IMR-90 (cell line): ENCODE measurements at regions not wholly inside any gene's neighbourhood (a gene's known extent, or its start where the extent isn't known, plus 50 kb on each side); places are given as distances from the start of the nearest gene placed in this dataset.

Source experiments
- ATAC-seq: fragments of 200-7000 bp; cut with Tn5 transposase; 2 replicates; pipeline ENCODE4 v1.9.1; 2020; ENCODE audit warnings: low read depth, mild to moderate bottlenecking, moderate library complexity
- BruUV-seq: library from RNA; stranded (reverse); fragments of 400-500 nt; replicated peaks from 2 replicates; lab custom pipeline; 2021; lab: Mats Ljungman, UMichigan
- CTCF ChIA-PET: fragments of 300-600 bp; formaldehyde crosslinking; extraction: SDS; loops from one replicate; lab custom pipeline; 2021; ENCODE audit warnings: antibody characterized with exemption; lab: Yijun Ruan, JAX
- POLR2A ChIA-PET: fragments of 300-600 bp; sonication (Branson Sonifier 250); formaldehyde crosslinking; loops from one replicate; lab custom pipeline; 2022; ENCODE audit warnings: antibody characterized with exemption; ENCODE audit not compliant: unreplicated experiment; lab: Charles Lee
- DNase-seq: peaks from one replicate; pipeline ENCODE4 v3.0.0; 2013
- H2AFZ ChIP-seq: replicated peaks from 2 replicates; pipeline ENCODE3; 2013; ENCODE audit warnings: low read length, mild to moderate bottlenecking; ENCODE audit not compliant: poor library complexity
- H2AK5ac ChIP-seq: 2 replicates; pipeline ENCODE4 v1.6.1; 2013; ENCODE audit warnings: low read depth, low read length, inconsistent platforms
- H2AK9ac ChIP-seq: replicated peaks from 2 replicates; pipeline ENCODE3; 2013; ENCODE audit warnings: mild to moderate bottlenecking, low read depth, low read length, moderate library complexity; ENCODE audit not compliant: poor library complexity
- H2BK120ac ChIP-seq: 2 replicates; pipeline ENCODE4 v1.6.1; 2013; ENCODE audit warnings: low read depth, low read length, inconsistent platforms
- H2BK15ac ChIP-seq: 3 replicates; pipeline ENCODE4 v1.6.1; 2013; ENCODE audit warnings: low read depth, low read length, inconsistent platforms
- H2BK20ac ChIP-seq: 2 replicates; pipeline ENCODE4 v1.6.1; 2013; ENCODE audit warnings: low read depth, mild to moderate bottlenecking, inconsistent platforms, low read length, moderate library complexity
- H2BK5ac ChIP-seq: 2 replicates; pipeline ENCODE4 v1.6.1; 2013; ENCODE audit warnings: mild to moderate bottlenecking, low read depth, low read length, inconsistent platforms; ENCODE audit not compliant: poor library complexity, severe bottlenecking
- H3K14ac ChIP-seq: replicated peaks from 2 replicates; pipeline ENCODE4 v1.6.1; 2013; ENCODE audit warnings: low read depth, low read length, inconsistent platforms
- H3K18ac ChIP-seq: 2 replicates; pipeline ENCODE4 v1.6.1; 2013; ENCODE audit warnings: low read depth, low read length, control low read depth
- H3K23ac ChIP-seq: 2 replicates; pipeline ENCODE4 v1.6.1; 2013; ENCODE audit warnings: low read depth, low read length, inconsistent platforms
- H3K27ac ChIP-seq: 2 replicates; pipeline ENCODE4 v1.5.1; 2013; ENCODE audit warnings: mild to moderate bottlenecking, control low read depth, low read length; ENCODE audit not compliant: insufficient read depth
- H3K27me3 ChIP-seq: 2 replicates; pipeline ENCODE4 v1.6.1; 2013; ENCODE audit warnings: low read length; ENCODE audit not compliant: control insufficient read depth, insufficient read depth
- H3K36me3 ChIP-seq: 2 replicates; pipeline ENCODE4 v1.6.1; 2013; ENCODE audit warnings: low read length, mixed read lengths; ENCODE audit not compliant: control insufficient read depth, insufficient read depth
- H3K4ac ChIP-seq: 2 replicates; pipeline ENCODE4 v1.6.1; 2013; ENCODE audit warnings: low read depth, low read length, inconsistent platforms
- H3K4me1 ChIP-seq: 2 replicates; pipeline ENCODE4 v1.6.1; 2013; ENCODE audit warnings: low read length, mixed read lengths; ENCODE audit not compliant: control insufficient read depth, insufficient read depth
- H3K4me2 ChIP-seq: 2 replicates; pipeline ENCODE4 v1.6.1; 2013; ENCODE audit warnings: low read depth, mild to moderate bottlenecking, control low read depth, low read length, moderate library complexity
- H3K4me3 ChIP-seq: 2 replicates; pipeline ENCODE4 v1.5.1; 2013; ENCODE audit warnings: low read depth, mild to moderate bottlenecking, control low read depth, low read length, moderate library complexity; ENCODE audit not compliant: insufficient read depth
- H3K56ac ChIP-seq: 2 replicates; pipeline ENCODE4 v1.6.1; 2013; ENCODE audit warnings: low read length, inconsistent platforms; ENCODE audit not compliant: insufficient read depth; ENCODE audit errors: extremely low read depth
- H3K79me1 ChIP-seq, 2 experiments: 2 replicates each; pipeline ENCODE4 v1.6.1; 2013; ENCODE audit warnings: low read length in 2 of 2, inconsistent platforms in 1 of 2, low read depth in 1 of 2
- H3K9ac ChIP-seq: 2 replicates; pipeline ENCODE4 v1.6.1; 2013; ENCODE audit warnings: low read depth, low read length, control low read depth
- H3K9me1 ChIP-seq: 2 replicates; pipeline ENCODE4 v1.6.1; 2013; ENCODE audit warnings: low read length, inconsistent platforms; ENCODE audit not compliant: insufficient read depth
- H3K9me3 ChIP-seq: 2 replicates; pipeline ENCODE4 v1.6.1; 2013; ENCODE audit warnings: low read length; ENCODE audit not compliant: control insufficient read depth, insufficient read depth
- H4K20me1 ChIP-seq: 2 replicates; pipeline ENCODE4 v1.6.1; 2013; ENCODE audit warnings: low read length, inconsistent platforms; ENCODE audit not compliant: insufficient read depth
- H4K5ac ChIP-seq: 2 replicates; pipeline ENCODE4 v1.6.1; 2013; ENCODE audit warnings: mild to moderate bottlenecking, low read depth, low read length, control low read depth
- H4K8ac ChIP-seq, 2 experiments: 2 replicates each; pipeline ENCODE4 v1.6.1; 2013; ENCODE audit warnings: low read depth in 2 of 2, low read length in 2 of 2, control low read depth in 1 of 2, inconsistent platforms in 1 of 2
- H4K91ac ChIP-seq: 2 replicates; pipeline ENCODE4 v1.6.1; 2013; ENCODE audit warnings: low read depth, low read length, inconsistent platforms; ENCODE audit not compliant: insufficient read depth
- BHLHE40 ChIP-seq: fragments of 150-350 bp; IDR thresholded peaks from 2 replicates; pipeline ENCODE4 v1.6.1; 2016; ENCODE audit warnings: mild to moderate bottlenecking, low read depth, low read length
- CEBPB ChIP-seq: IDR thresholded peaks from 2 replicates; pipeline ENCODE4 v1.6.1; 2012; ENCODE audit warnings: low read depth, low read length, improper control_type of control experiment
- CHD1 ChIP-seq: IDR thresholded peaks from 2 replicates; pipeline ENCODE4 v1.6.1; 2012; ENCODE audit warnings: low read depth, low read length, improper control_type of control experiment
- CTCF ChIP-seq: conservative IDR thresholded peaks from 2 replicates; pipeline ENCODE4 v1.5.1; 2012; ENCODE audit warnings: mild to moderate bottlenecking, low read depth, low read length, improper control_type of control experiment
- ELK1 ChIP-seq: fragments of 150-350 bp; IDR thresholded peaks from 2 replicates; pipeline ENCODE4 v1.6.1; 2016; ENCODE audit warnings: low read depth, mild to moderate bottlenecking, low read length, moderate library complexity, borderline replicate concordance
- FOS ChIP-seq: fragments of 150-350 bp; IDR thresholded peaks from 2 replicates; pipeline ENCODE4 v1.6.1; 2016; ENCODE audit warnings: low read depth, low read length
- MAFK ChIP-seq: IDR thresholded peaks from 2 replicates; pipeline ENCODE4 v1.6.1; 2012; ENCODE audit warnings: low read depth, low read length, improper control_type of control experiment
- MAZ ChIP-seq: IDR thresholded peaks from 2 replicates; pipeline ENCODE4 v1.6.1; 2012; ENCODE audit warnings: low read depth, mild to moderate bottlenecking, low read length, improper control_type of control experiment, moderate library complexity, borderline replicate concordance
- MXI1 ChIP-seq: IDR thresholded peaks from 2 replicates; pipeline ENCODE4 v1.6.1; 2012; ENCODE audit warnings: low read depth, mild to moderate bottlenecking, low read length, moderate library complexity, borderline replicate concordance
- NFE2L2 ChIP-seq: fragments of 150-350 bp; IDR thresholded peaks from 2 replicates; pipeline ENCODE4 v1.6.1; 2016; ENCODE audit warnings: low read depth, mild to moderate bottlenecking, low read length
- POLR2A ChIP-seq: IDR thresholded peaks from 2 replicates; pipeline ENCODE4 v1.6.1; 2012; ENCODE audit warnings: mild to moderate bottlenecking, low read depth, low read length
- RAD21 ChIP-seq: IDR thresholded peaks from 2 replicates; pipeline ENCODE4 v1.6.1; 2012; ENCODE audit warnings: low read length, improper control_type of control experiment
- RCOR1 ChIP-seq: IDR thresholded peaks from 2 replicates; pipeline ENCODE4 v1.6.1; 2012; ENCODE audit warnings: mild to moderate bottlenecking, low read length, improper control_type of control experiment; ENCODE audit not compliant: insufficient replicate concordance
- RFX5 ChIP-seq: IDR thresholded peaks from 2 replicates; pipeline ENCODE4 v1.8.0; 2012; ENCODE audit warnings: low read depth, mild to moderate bottlenecking, low read length, moderate library complexity
- USF2 ChIP-seq: fragments of 150-350 bp; IDR thresholded peaks from 2 replicates; pipeline ENCODE4 v1.6.1; 2017; ENCODE audit warnings: mild to moderate bottlenecking, antibody characterized with exemption, low read length, low read depth
- WGBS, 2 experiments: methylation state at CpG; one replicate each; pipeline versions ENCODE4 v1.1.5 to v1.1.7; 2013; ENCODE audit warnings: missing lambda C conversion rate in 2 of 2; ENCODE audit not compliant: insufficient read length in 1 of 2; ENCODE audit errors: extremely low coverage in 2 of 2; 5-methylcytosine and 5-hydroxymethylcytosine counted together
- dilution Hi-C: fragments of 300-500 bp; cut with HindIII; formaldehyde crosslinking; loops from one replicate; pipeline ENCODE4 v1.14.3; 2018; ENCODE audit warnings: low sequenced_read_pairs; ENCODE audit not compliant: unreplicated experiment
- in situ Hi-C: fragments of 300-500 bp; cut with MboI; formaldehyde crosslinking; loops from 3 replicates; pipeline ENCODE4 v1.14.3; 2019; ENCODE audit warnings: low sequenced_read_pairs, inconsistent platforms, mixed read lengths
- intact Hi-C: fragments of 100-400 bp; cut with micrococcal nuclease; formaldehyde crosslinking; loops from 2 replicates; pipeline ENCODE4 v1.10.0; 2022

- ATAC-seq (no peak), DNase-seq (no peak)
- CTCF ChIA-PET = interaction anchor here (0.6 kb wide), 1 partner anchor 152 kb away, joined by 3 read pairs; no protein-coding TSS in a partner anchor
- H3K4me1 ChIP-seq = no peaks in the 10 kb centered on the region
- 83% methylated on average over 1 of the region's 3 CpGs; no CpG with 5 or more reads in 1 of the 2 experiments for WGBS, 2 experiments
- no peak overlapping the region for H2BK5ac ChIP-seq
- TF ChIP-seq MAZ (no peak), MAFK (no peak), ELK1 (no peak), FOS (no peak), POLR2A (no peak), NFE2L2 (no peak), CTCF (no peak), MXI1 (no peak), USF2 (no peak), CHD1 (no peak), BHLHE40 (no peak), RFX5 (no peak), RCOR1 (no peak), RAD21 (no peak), CEBPB (no peak)
- H3K23ac ChIP-seq = no peak overlapping the region
- no peak overlapping the region for H2AK5ac ChIP-seq
- H4K91ac ChIP-seq = no peak overlapping the region
- no peak overlapping the region for H3K4ac ChIP-seq
- in situ Hi-C loops (no loop called here), dilution Hi-C loops (no loop called here), intact Hi-C loops (no loop called here)
- H3K36me3 ChIP-seq = no peaks in the 10 kb centered on the region
- no peaks in the 10 kb centered on the region for H3K79me1 ChIP-seq
- no peak overlapping the region for H4K5ac ChIP-seq
- no peaks in the 10 kb centered on the region for H4K20me1 ChIP-seq
- no peak overlapping the region for H2AFZ ChIP-seq
- H3K9me3 ChIP-seq = no peaks in the 10 kb centered on the region
- H3K14ac ChIP-seq = no peak overlapping the region
- peaks cover 3% of the 10 kb centered on the region; the same call in 1 of the 2 replicates for H3K9me1 ChIP-seq
- no peak overlapping the region for H3K18ac ChIP-seq
- no peak overlapping the region for H3K9ac ChIP-seq
- H2BK120ac ChIP-seq = no peak overlapping the region
- no TSS peak for BruUV-seq
- H3K27me3 ChIP-seq = peaks cover 5% of the 10 kb centered on the region; the same call in 1 of the 2 replicates
- no peak overlapping the region for H3K4me2 ChIP-seq
- no peak overlapping the region for H3K27ac ChIP-seq
- no peak overlapping the region for H2AK9ac ChIP-seq
- H3K4me3 ChIP-seq = no peak overlapping the region
- H2BK20ac ChIP-seq = no peak overlapping the region
- no peak overlapping the region for H3K56ac ChIP-seq
- H2BK15ac ChIP-seq = no peak overlapping the region
- no peak overlapping the region for H4K8ac ChIP-seq
- POLR2A ChIA-PET = no interaction called here
These were observed 116.1 kb downstream of the CDC7 start for GRCh38 chr1:91616712-91617111.
